IPS-18c (cell line): ENCODE measurements at regions not wholly inside any gene's neighbourhood (a gene's known extent, or its start where the extent isn't known, plus 50 kb on each side); places are given as distances from the start of the nearest gene placed in this dataset.

ENCODE experiments used
- H3K4me3 ChIP-seq: 2 replicates; pipeline ENCODE4 v1.7.0; 2013; ENCODE audit warnings: low read depth, mild to moderate bottlenecking, low read length, moderate library complexity; ENCODE audit not compliant: insufficient read depth
- H3K9me3 ChIP-seq: one replicate; pipeline ENCODE4 v1.6.1; 2013; ENCODE audit warnings: mild to moderate bottlenecking, low read length, moderate library complexity; ENCODE audit not compliant: control insufficient read depth, insufficient read depth

GRCh38 chr2:898319-898718, 52.3 kb upstream of the SNTG2 start:
- Histone ChIP-seq H3K4me3 (no peak overlapping the region), H3K9me3 (peaks cover 4% of the 10 kb centered on the region)

GRCh38 chr2:897091-897490, 53.6 kb upstream of the SNTG2 start:
- Histone ChIP-seq H3K4me3 (peak overlapping the region; percentile 11; the same call in 1 of the 2 replicates), H3K9me3 (peaks cover 4% of the 10 kb centered on the region)

- peaks cover 4% of the 10 kb centered on the region for H3K9me3 ChIP-seq
Measured at GRCh38 chr2:893311-893710, 57.3 kb upstream of the SNTG2 start.

GRCh38 chr2:892892-893291, 57.8 kb upstream of the SNTG2 start:
- peaks cover 4% of the 10 kb centered on the region for H3K9me3 ChIP-seq
- H3K4me3 ChIP-seq = no peak overlapping the region

More at GRCh38 chr2:893311-893710, 57.3 kb upstream of the SNTG2 start:
- no peak overlapping the region for H3K4me3 ChIP-seq

GRCh38 chr2:892401-892800, 58.2 kb upstream of the SNTG2 start:
- Histone ChIP-seq H3K4me3 (no peak overlapping the region), H3K9me3 (peaks cover 4% of the 10 kb centered on the region)

- Histone ChIP-seq H3K9me3 (no peaks in the 10 kb centered on the region), H3K4me3 (no peak overlapping the region)
Measured at GRCh38 chr2:891734-892133, 58.9 kb upstream of the SNTG2 start.

- no peaks in the 10 kb centered on the region for H3K9me3 ChIP-seq
- no peak overlapping the region for H3K4me3 ChIP-seq
Measured at GRCh38 chr2:890791-891190, 59.9 kb upstream of the SNTG2 start.

- Histone ChIP-seq H3K4me3 (no peak overlapping the region), H3K9me3 (no peaks in the 10 kb centered on the region)
Measured at GRCh38 chr2:890214-890613, 60.4 kb upstream of the SNTG2 start.

GRCh38 chr2:888906-889566, 61.6 kb upstream of the SNTG2 start:
- no peak overlapping the region for H3K4me3 ChIP-seq
- H3K9me3 ChIP-seq = no peaks in the 10 kb centered on the region

- H3K9me3 ChIP-seq = no peaks in the 10 kb centered on the region
- no peak overlapping the region for H3K4me3 ChIP-seq
Measured at GRCh38 chr2:888211-888801, 62.3 kb upstream of the SNTG2 start.

- Histone ChIP-seq H3K9me3 (no peaks in the 10 kb centered on the region), H3K4me3 (no peak overlapping the region)
Measured at GRCh38 chr2:887639-888038, 63.0 kb upstream of the SNTG2 start.

GRCh38 chr2:886072-887022, 64.3 kb upstream of the SNTG2 start:
- Histone ChIP-seq H3K9me3 (no peaks in the 10 kb centered on the region), H3K4me3 (no peak overlapping the region)

- H3K9me3 ChIP-seq = no peaks in the 10 kb centered on the region
- no peak overlapping the region for H3K4me3 ChIP-seq
Measured at GRCh38 chr2:885230-886071, 65.2 kb upstream of the SNTG2 start.

- Histone ChIP-seq H3K4me3 (no peak overlapping the region), H3K9me3 (no peaks in the 10 kb centered on the region)
Measured at GRCh38 chr2:883803-884748, 66.6 kb upstream of the SNTG2 start.

- Histone ChIP-seq H3K9me3 (no peaks in the 10 kb centered on the region), H3K4me3 (no peak overlapping the region)
Measured at GRCh38 chr2:883260-883802, 67.3 kb upstream of the SNTG2 start.
